Kasumi-1 (cell line): ENCODE measurements at regions not wholly inside any gene's neighbourhood (a gene's known extent, or its start where the extent isn't known, plus 50 kb on each side); places are given as distances from the start of the nearest gene placed in this dataset.
"Not testable (repeated sequence)": the region's sequence is repeated elsewhere in the genome, so short reads cannot be mapped to it uniquely, and the experiment has no call there.

Source experiments
- DNase-seq, 2 experiments: peaks; one replicate each; lab custom pipeline; 2025; lab: John Stamatoyannopoulos, UW

GRCh38 chr6:141580131-141580530 lies 552.6 kb upstream of the GJE1 start:
- no peak for DNase-seq

GRCh38 chr6:141576751-141577150 lies 556.0 kb upstream of the GJE1 start:
- no peak for DNase-seq

GRCh38 chr6:141562851-141563763 lies 569.6 kb upstream of the GJE1 start:
- peak; percentile 82 to 90 for DNase-seq

- peak; percentile 50 to 53 for DNase-seq
These were observed 570.4 kb upstream of the GJE1 start for GRCh38 chr6:141562186-141562811.

GRCh38 chr6:141561154-141561553 lies 571.6 kb upstream of the GJE1 start:
- no peak for DNase-seq

- DNase-seq = no peak
These were observed 580.3 kb upstream of the GJE1 start for GRCh38 chr6:141552463-141552862.

- DNase-seq = no peak
These were observed 580.7 kb upstream of the GJE1 start for GRCh38 chr6:141552031-141552430.

- DNase-seq = no peak
These were observed 581.4 kb upstream of the GJE1 start for GRCh38 chr6:141551318-141551717.

- DNase-seq = no peak
These were observed 582.3 kb upstream of the GJE1 start for GRCh38 chr6:141550471-141550870.

- DNase-seq = no peak
These were observed 583.8 kb upstream of the GJE1 start for GRCh38 chr6:141548966-141549365.

GRCh38 chr6:141541581-141542324 lies 591.0 kb upstream of the GJE1 start:
- DNase-seq = peak in 1 of 2 experiments; percentile 2

- no peak for DNase-seq
These were observed 592.5 kb upstream of the GJE1 start for GRCh38 chr6:141540207-141540606.

GRCh38 chr6:141539617-141540016 lies 593.1 kb upstream of the GJE1 start:
- no peak for DNase-seq

- DNase-seq = no peak
These were observed 600.5 kb upstream of the GJE1 start for GRCh38 chr6:141532211-141532610.

GRCh38 chr6:141531040-141531439 lies 601.7 kb upstream of the GJE1 start:
- no peak for DNase-seq

- DNase-seq = no peak
These were observed 604.1 kb upstream of the GJE1 start for GRCh38 chr6:141528596-141528995.

- no peak for DNase-seq
These were observed 605.7 kb upstream of the GJE1 start for GRCh38 chr6:141526985-141527384.

GRCh38 chr6:141521440-141521839 lies 611.3 kb upstream of the GJE1 start:
- no peak for DNase-seq

- no peak for DNase-seq
These were observed 618.9 kb upstream of the GJE1 start for GRCh38 chr6:141513830-141514229.

GRCh38 chr6:141510803-141511202 lies 621.9 kb upstream of the GJE1 start:
- DNase-seq = no peak

- DNase-seq = not testable (repeated sequence)
These were observed 626.7 kb upstream of the GJE1 start for GRCh38 chr6:141506062-141506461.

- not testable (repeated sequence) for DNase-seq
These were observed 628.4 kb upstream of the GJE1 start for GRCh38 chr6:141504318-141504717.

- DNase-seq = no peak
These were observed 631.1 kb upstream of the GJE1 start for GRCh38 chr6:141501616-141502015.
